Liver (tissue), 8 donors: ENCODE measurements at regions not wholly inside any gene's neighbourhood (a gene's known extent, or its start where the extent isn't known, plus 50 kb on each side); places are given as distances from the start of the nearest gene placed in this dataset.

Experiments
- DNase-seq: peaks from one replicate; pipeline ENCODE4 v3.0.0-alpha.2; 2017; ENCODE audit warnings: low spot score
- H3K27ac ChIP-seq, 2 donors: one replicate each; pipeline ENCODE4 v1.7.0; 2013; ENCODE audit warnings: inconsistent platforms in 2 of 2, low read length in 2 of 2, control low read depth in 1 of 2, low read depth in 1 of 2, mild to moderate bottlenecking in 1 of 2
- H3K27me3 ChIP-seq, 4 donors: one replicate each; pipeline versions ENCODE4 v1.6.1 to v1.7.0; 2013; ENCODE audit warnings: low read length in 3 of 4, inconsistent platforms in 1 of 4, mild to moderate bottlenecking in 1 of 4, moderate library complexity in 1 of 4; ENCODE audit not compliant: control insufficient read depth in 4 of 4, insufficient read depth in 4 of 4
- H3K36me3 ChIP-seq, 4 donors: one replicate each; pipeline versions ENCODE4 v1.6.1 to v1.7.0; 2013; ENCODE audit warnings: low read length in 3 of 4, mild to moderate bottlenecking in 3 of 4, low read depth in 1 of 4, moderate library complexity in 1 of 4; ENCODE audit not compliant: control insufficient read depth in 4 of 4, insufficient read depth in 3 of 4
- H3K4me1 ChIP-seq, 4 donors: one replicate each; pipeline versions ENCODE4 v1.6.1 to v1.7.0; 2013; ENCODE audit warnings: low read length in 3 of 4, mild to moderate bottlenecking in 3 of 4, moderate library complexity in 1 of 4; ENCODE audit not compliant: control insufficient read depth in 4 of 4, insufficient read depth in 4 of 4
- H3K4me3 ChIP-seq, 3 donors: one replicate each; pipeline versions ENCODE4 v1.6.1 to v1.7.0; 2013; ENCODE audit warnings: low read length in 3 of 3, control low read depth in 1 of 3, low read depth in 1 of 3, mild to moderate bottlenecking in 1 of 3
- H3K9ac ChIP-seq, 2 donors: one replicate each; pipeline ENCODE4 v1.7.0; 2013; ENCODE audit warnings: low read length in 2 of 2, mild to moderate bottlenecking in 2 of 2, moderate library complexity in 2 of 2, control low read depth in 1 of 2, low read depth in 1 of 2
- H3K9me3 ChIP-seq, 4 donors: one replicate each; pipeline versions ENCODE4 v1.6.1 to v1.7.0; 2013; ENCODE audit warnings: low read length in 3 of 4; ENCODE audit not compliant: control insufficient read depth in 4 of 4
- CTCF ChIP-seq: fragments of 150-350 bp; IDR thresholded peaks from 2 replicates; pipeline ENCODE4 v1.5.1; 2017; ENCODE audit warnings: improper control_type of control experiment, low read depth, low read length; ENCODE audit not compliant: missing input control
- EGR1 ChIP-seq, 2 donors: IDR thresholded peaks; 2 replicates each; pipeline ENCODE4 v1.6.1; 2016 to 2018; ENCODE audit warnings: antibody characterized with exemption in 2 of 2, low read depth in 2 of 2
- FOXA1 ChIP-seq: IDR thresholded peaks from 2 replicates; pipeline ENCODE4 v1.6.1; 2016; ENCODE audit warnings: antibody characterized with exemption
- FOXA2 ChIP-seq: IDR thresholded peaks from 2 replicates; pipeline ENCODE4 v1.6.1; 2016; ENCODE audit warnings: antibody characterized with exemption
- GABPA ChIP-seq, 2 donors: IDR thresholded peaks in 1 of 2; conservative IDR thresholded peaks in 1 of 2; 2 replicates each; pipeline ENCODE4 v1.6.1; 2016; ENCODE audit warnings: antibody characterized with exemption in 2 of 2, mild to moderate bottlenecking in 1 of 2, moderate library complexity in 1 of 2
- HNF4A ChIP-seq, 2 donors: conservative IDR thresholded peaks; 2 replicates each; pipeline ENCODE4 v1.6.1; 2016; ENCODE audit warnings: antibody characterized with exemption in 2 of 2, mild to moderate bottlenecking in 2 of 2
- HNF4G ChIP-seq: IDR thresholded peaks from 2 replicates; pipeline ENCODE4 v1.6.1; 2016; ENCODE audit warnings: antibody characterized with exemption
- JUND ChIP-seq, 2 donors: IDR thresholded peaks; 2 replicates each; pipeline ENCODE4 v1.6.1; 2016; ENCODE audit warnings: antibody characterized with exemption in 2 of 2
- NR2F2 ChIP-seq: IDR thresholded peaks from 2 replicates; pipeline ENCODE4 v1.6.1; 2016; ENCODE audit warnings: antibody characterized with exemption
- RXRA ChIP-seq, 2 donors: IDR thresholded peaks; 2 replicates each; pipeline ENCODE4 v1.6.1; 2017 to 2018; ENCODE audit warnings: antibody characterized with exemption in 2 of 2, mild to moderate bottlenecking in 1 of 2
- SP1 ChIP-seq: IDR thresholded peaks from 2 replicates; pipeline ENCODE4 v1.6.1; 2018; ENCODE audit warnings: antibody characterized with exemption, mild to moderate bottlenecking
- TAF1 ChIP-seq: conservative IDR thresholded peaks from 2 replicates; pipeline ENCODE4 v1.6.1; 2016; ENCODE audit warnings: antibody characterized with exemption, mild to moderate bottlenecking
- YY1 ChIP-seq: IDR thresholded peaks from 2 replicates; pipeline ENCODE4 v1.6.1; 2016; ENCODE audit warnings: antibody characterized with exemption, mild to moderate bottlenecking
- ZBTB33 ChIP-seq: IDR thresholded peaks from 2 replicates; pipeline ENCODE4 v1.6.1; 2016; ENCODE audit warnings: antibody characterized with exemption
- WGBS: extraction: QIAGEN DNeasy Blood & Tissue Kit; methylation state at CpG from one replicate; pipeline ENCODE4 v1.1.7; 2013; 5-methylcytosine and 5-hydroxymethylcytosine counted together
- TF ChIP-seq, protein P1 (sequence below): IDR thresholded peaks from 2 replicates; pipeline ENCODE4 v1.6.1; 2016; ENCODE audit warnings: antibody characterized with exemption, mild to moderate bottlenecking
- TF ChIP-seq, protein P2 (sequence below): IDR thresholded peaks from 2 replicates; pipeline ENCODE4 v1.6.1; 2016; ENCODE audit warnings: antibody characterized with exemption
- donor health status: healthy.
- donor health status: healthy.
- donor health status: healthy.
- donor health status: healthy.
- donor health status: healthy.

DNA sequence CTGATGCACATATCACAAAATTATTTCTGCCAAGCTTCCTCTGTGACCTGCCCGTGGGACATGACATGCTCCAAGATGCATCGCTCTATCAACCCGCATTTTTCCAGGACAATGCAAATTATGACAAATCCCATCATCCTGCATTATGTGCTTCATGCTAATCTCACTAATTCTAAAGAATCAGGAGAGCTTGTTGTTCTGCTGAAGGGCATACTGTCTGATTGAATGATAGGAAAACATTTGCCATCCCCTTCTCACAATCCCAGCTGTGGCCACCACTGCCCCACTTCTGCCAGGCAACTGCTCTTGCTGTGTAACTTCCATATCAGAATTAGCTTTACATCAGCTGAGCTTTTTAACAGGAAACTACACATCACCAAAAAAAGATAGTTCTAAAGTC lies 203.5 kb upstream of the NANOGP8 start:
- WGBS, result 95% methylated on average over 3 of the region's 3 CpGs
- Histone ChIP-seq H3K9me3 (no peaks in the 10 kb centered on the region), H3K27me3 (no peaks in the 10 kb centered on the region), H3K4me3 (no peak overlapping the region), H3K27ac (no peak overlapping the region), H3K9ac (no peak overlapping the region), H3K36me3 (no peaks in the 10 kb centered on the region), H3K4me1 (no peaks in the 10 kb centered on the region)
- TF ChIP-seq RXRA (IDR thresholded peaks at IDR 0.05), result no peak
- TF ChIP-seq YY1, result no peak
- TF ChIP-seq HNF4A (conservative IDR thresholded peaks at IDR 0.05), result no peak
- TF ChIP-seq HNF4G, result no peak
- no peak for DNase-seq

GRCh38 chr15:35286721-35287120 lies 201.6 kb upstream of the NANOGP8 start:
- no peak overlapping the region for H3K9ac ChIP-seq
- peaks cover 0 to 1% (median 0%) of the 10 kb centered on the region in 4 donors for H3K9me3 ChIP-seq
- H3K36me3 ChIP-seq, result no peaks in the 10 kb centered on the region
- TF ChIP-seq NR2F2 (no peak), HNF4A (conservative IDR thresholded peaks at IDR 0.05) (no peak), RXRA (IDR thresholded peaks at IDR 0.05) (no peak), HNF4G (no peak)
- TF ChIP-seq, protein P1, sequence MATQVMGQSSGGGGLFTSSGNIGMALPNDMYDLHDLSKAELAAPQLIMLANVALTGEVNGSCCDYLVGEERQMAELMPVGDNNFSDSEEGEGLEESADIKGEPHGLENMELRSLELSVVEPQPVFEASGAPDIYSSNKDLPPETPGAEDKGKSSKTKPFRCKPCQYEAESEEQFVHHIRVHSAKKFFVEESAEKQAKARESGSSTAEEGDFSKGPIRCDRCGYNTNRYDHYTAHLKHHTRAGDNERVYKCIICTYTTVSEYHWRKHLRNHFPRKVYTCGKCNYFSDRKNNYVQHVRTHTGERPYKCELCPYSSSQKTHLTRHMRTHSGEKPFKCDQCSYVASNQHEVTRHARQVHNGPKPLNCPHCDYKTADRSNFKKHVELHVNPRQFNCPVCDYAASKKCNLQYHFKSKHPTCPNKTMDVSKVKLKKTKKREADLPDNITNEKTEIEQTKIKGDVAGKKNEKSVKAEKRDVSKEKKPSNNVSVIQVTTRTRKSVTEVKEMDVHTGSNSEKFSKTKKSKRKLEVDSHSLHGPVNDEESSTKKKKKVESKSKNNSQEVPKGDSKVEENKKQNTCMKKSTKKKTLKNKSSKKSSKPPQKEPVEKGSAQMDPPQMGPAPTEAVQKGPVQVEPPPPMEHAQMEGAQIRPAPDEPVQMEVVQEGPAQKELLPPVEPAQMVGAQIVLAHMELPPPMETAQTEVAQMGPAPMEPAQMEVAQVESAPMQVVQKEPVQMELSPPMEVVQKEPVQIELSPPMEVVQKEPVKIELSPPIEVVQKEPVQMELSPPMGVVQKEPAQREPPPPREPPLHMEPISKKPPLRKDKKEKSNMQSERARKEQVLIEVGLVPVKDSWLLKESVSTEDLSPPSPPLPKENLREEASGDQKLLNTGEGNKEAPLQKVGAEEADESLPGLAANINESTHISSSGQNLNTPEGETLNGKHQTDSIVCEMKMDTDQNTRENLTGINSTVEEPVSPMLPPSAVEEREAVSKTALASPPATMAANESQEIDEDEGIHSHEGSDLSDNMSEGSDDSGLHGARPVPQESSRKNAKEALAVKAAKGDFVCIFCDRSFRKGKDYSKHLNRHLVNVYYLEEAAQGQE, result no peak
- DNase-seq, result no peak
- no peaks in the 10 kb centered on the region for H3K4me1 ChIP-seq
- no peak overlapping the region for H3K4me3 ChIP-seq
- no peak overlapping the region for H3K27ac ChIP-seq
- no peaks in the 10 kb centered on the region for H3K27me3 ChIP-seq
- 94% methylated on average over 2 of the region's 2 CpGs for WGBS

DNA sequence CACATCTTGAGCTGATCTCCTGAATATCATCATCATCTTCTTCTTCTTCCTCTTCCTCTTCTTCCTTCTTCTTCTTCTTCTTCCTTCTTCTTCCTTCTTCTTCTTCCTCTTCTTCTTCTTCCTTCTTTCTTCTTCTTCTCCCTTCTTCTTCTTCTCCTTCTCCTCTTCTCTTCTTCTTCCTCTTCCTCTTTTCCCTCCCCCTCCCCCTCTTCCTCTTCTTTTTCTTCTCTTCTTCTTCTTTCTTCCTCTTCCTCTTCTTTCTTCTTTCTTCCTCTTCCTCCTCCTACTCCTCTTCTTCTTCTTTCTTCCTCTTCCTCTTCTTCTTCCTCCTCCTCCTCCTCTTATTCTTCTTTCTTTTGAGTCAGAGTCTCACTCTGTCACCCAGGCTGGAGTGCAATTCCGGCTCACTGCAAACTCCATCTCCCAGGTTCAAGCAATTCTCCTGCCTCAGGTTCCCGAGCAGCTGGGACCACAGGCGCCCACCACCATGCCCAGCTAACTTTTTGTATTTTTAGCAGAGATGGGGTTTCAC lies 197.9 kb upstream of the NANOGP8 start:
- Histone ChIP-seq H3K4me1 (no peaks in the 10 kb centered on the region), H3K4me3 (no peak overlapping the region), H3K27me3 (no peaks in the 10 kb centered on the region), H3K9ac (no peak overlapping the region), H3K9me3 (peaks cover 0 to 8% (median 3%) of the 10 kb centered on the region in 4 donors), H3K27ac (no peak overlapping the region), H3K36me3 (no peaks in the 10 kb centered on the region)
- TF ChIP-seq, protein P1, result no peak
- TF ChIP-seq YY1, result no peak
- TF ChIP-seq ZBTB33, result no peak
- no peak for TF ChIP-seq JUND (IDR thresholded peaks at IDR 0.05)
- TF ChIP-seq, protein P2, sequence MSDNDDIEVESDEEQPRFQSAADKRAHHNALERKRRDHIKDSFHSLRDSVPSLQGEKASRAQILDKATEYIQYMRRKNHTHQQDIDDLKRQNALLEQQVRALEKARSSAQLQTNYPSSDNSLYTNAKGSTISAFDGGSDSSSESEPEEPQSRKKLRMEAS, result no peak
- no peak for TF ChIP-seq NR2F2
- TF ChIP-seq EGR1 (IDR thresholded peaks at IDR 0.05; ENCODE audit: low read depth in 2 of 2), result no peak
- TF ChIP-seq TAF1, result no peak
- TF ChIP-seq SP1, result no peak
- no peak for TF ChIP-seq FOXA2
- TF ChIP-seq RXRA (IDR thresholded peaks at IDR 0.05), result no peak
- TF ChIP-seq GABPA (IDR thresholded peaks at IDR 0.05 in 1 of 2, conservative IDR thresholded peaks at IDR 0.05 in 1 of 2), result no peak
- no peak for TF ChIP-seq HNF4G
- no peak for TF ChIP-seq FOXA1
- TF ChIP-seq CTCF, result no peak
- DNase-seq, result no peak
- WGBS, result 97% methylated on average over 3 of the region's 3 CpGs
